Endothelial cell of umbilical vein (primary cell): ENCODE measurements at regions not wholly inside any gene's neighbourhood (a gene's known extent, or its start where the extent isn't known, plus 50 kb on each side); places are given as distances from the start of the nearest gene placed in this dataset.

Experiments used
- BruUV-seq: library from RNA; stranded (reverse); fragments of 400-500 nt; replicated peaks from 2 replicates; lab custom pipeline; 2021; lab: Mats Ljungman, UMichigan
- CTCF ChIA-PET: fragments of 300-600, 350-600 bp; sonication (Branson Sonifier 250); formaldehyde crosslinking; loops from one replicate; lab custom pipeline; 2021; ENCODE audit warnings: antibody characterized with exemption, inconsistent platforms; lab: Charles Lee
- POLR2A ChIA-PET: fragments of 300-600, 350-600 bp; sonication (Branson Sonifier 250); formaldehyde crosslinking; loops from one replicate; lab custom pipeline; 2021; ENCODE audit warnings: antibody characterized with exemption, inconsistent platforms; lab: Charles Lee
- DNase-seq: peaks from one replicate; pipeline ENCODE4 v3.0.0-alpha.2; 2011; ENCODE audit warnings: low read depth, low spot score
- FAIRE-seq: peaks from 2 replicates; lab custom pipeline; 2011; peaks lifted over from hg19 to GRCh38; lab: Jason Lieb, UNC
- H2AFZ ChIP-seq: 2 replicates; pipeline ENCODE4 v1.6.0; 2012; ENCODE audit warnings: low read depth, low read length, control low read depth, inconsistent platforms
- H3K27ac ChIP-seq: 2 replicates; pipeline ENCODE4 v1.5.1; 2011; ENCODE audit warnings: low read depth, mild to moderate bottlenecking, control low read depth, low read length, moderate library complexity; ENCODE audit not compliant: insufficient read depth
- H3K27me3 ChIP-seq, 2 experiments: 2 replicates each; pipeline versions ENCODE4 v1.6.0 to v1.6.1; 2011; ENCODE audit warnings: low read length in 2 of 2, mixed read lengths in 1 of 2; ENCODE audit not compliant: control insufficient read depth in 2 of 2, insufficient read depth in 2 of 2
- H3K36me3 ChIP-seq, 2 experiments: 2 replicates in 1 of 2; 3 replicates in 1 of 2; pipeline ENCODE4 v1.5.1; 2011; ENCODE audit warnings: low read length in 2 of 2, mild to moderate bottlenecking in 1 of 2, moderate library complexity in 1 of 2; ENCODE audit not compliant: control insufficient read depth in 2 of 2, insufficient read depth in 2 of 2; ENCODE audit errors: extremely low read depth in 1 of 2
- H3K4me1 ChIP-seq: 3 replicates; pipeline ENCODE4 v1.5.1; 2011; ENCODE audit warnings: mild to moderate bottlenecking, low read length; ENCODE audit not compliant: control insufficient read depth, insufficient read depth; ENCODE audit errors: extremely low read depth
- H3K4me2 ChIP-seq: 2 replicates; pipeline ENCODE4 v1.6.1; 2011; ENCODE audit warnings: low read length, control low read depth, mixed read lengths; ENCODE audit not compliant: insufficient read depth
- H3K4me3 ChIP-seq, 3 experiments: fragments of 200-600 bp in 1 of 3; sonication (generic), shearing (Covaris generic) in 1 of 3; replicated peaks in 1 of 3; 2 replicates each; pipeline ENCODE4 v1.5.1; 2011 to 2016; ENCODE audit warnings: control low read depth in 3 of 3, low read length in 3 of 3, mild to moderate bottlenecking in 2 of 3, inconsistent platforms in 1 of 3, low read depth in 1 of 3, moderate library complexity in 1 of 3; ENCODE audit not compliant: insufficient read depth in 1 of 3
- H3K79me2 ChIP-seq: 2 replicates; pipeline ENCODE4 v1.6.0; 2012; ENCODE audit warnings: low read length, inconsistent platforms; ENCODE audit not compliant: control insufficient read depth, insufficient read depth
- H3K9ac ChIP-seq: replicated peaks from 2 replicates; pipeline ENCODE3; 2011; ENCODE audit warnings: low read length, control low read depth; ENCODE audit not compliant: insufficient read depth; ENCODE audit errors: extremely low read depth
- H3K9me1 ChIP-seq: replicated peaks from 3 replicates; pipeline ENCODE4 v1.6.0; 2011; ENCODE audit warnings: mild to moderate bottlenecking, low read length; ENCODE audit not compliant: control insufficient read depth, insufficient read depth; ENCODE audit errors: extremely low read depth
- H3K9me3 ChIP-seq: replicated peaks from 2 replicates; pipeline ENCODE4 v1.5.1; 2012; ENCODE audit warnings: low read length, inconsistent platforms; ENCODE audit not compliant: control insufficient read depth, insufficient read depth
- H4K20me1 ChIP-seq: replicated peaks from 2 replicates; pipeline ENCODE3; 2011; ENCODE audit warnings: mild to moderate bottlenecking, low read length; ENCODE audit not compliant: control insufficient read depth, insufficient read depth; ENCODE audit errors: extremely low read depth
- CTCF ChIP-seq, 2 donors: IDR thresholded peaks; 1 replicate in 1 of 2; 2 replicates in 1 of 2; pipeline ENCODE4 v1.5.1; 2011; ENCODE audit warnings: low read length in 2 of 2, mild to moderate bottlenecking in 2 of 2, moderate library complexity in 2 of 2, control low read depth in 1 of 2, inconsistent platforms in 1 of 2, low read depth in 1 of 2; ENCODE audit not compliant: insufficient read depth in 1 of 2; ENCODE audit errors: extremely low read depth in 1 of 2
- EZH2 ChIP-seq: IDR thresholded peaks from 2 replicates; pipeline ENCODE4 v1.6.1; 2012; ENCODE audit warnings: borderline replicate concordance, low read depth, mild to moderate bottlenecking, moderate library complexity, low read length, inconsistent platforms; ENCODE audit not compliant: severe bottlenecking
- FOS ChIP-seq: IDR thresholded peaks from 2 replicates; pipeline ENCODE4 v1.6.1; 2011; ENCODE audit warnings: mild to moderate bottlenecking, low read length, moderate library complexity, borderline replicate concordance; ENCODE audit not compliant: insufficient read depth
- GATA2 ChIP-seq: IDR thresholded peaks from 2 replicates; pipeline ENCODE4 v1.7.0; 2011; ENCODE audit warnings: low read depth, mild to moderate bottlenecking, moderate library complexity, mixed read lengths, low read length; ENCODE audit not compliant: insufficient read length, insufficient read depth
- JUN ChIP-seq: IDR thresholded peaks from 2 replicates; pipeline ENCODE4 v1.6.1; 2011; ENCODE audit warnings: borderline replicate concordance, low read depth; ENCODE audit not compliant: insufficient read length, insufficient read depth
- MAX ChIP-seq: IDR thresholded peaks from 2 replicates; pipeline ENCODE4 v1.6.1; 2011; ENCODE audit not compliant: insufficient read depth, insufficient read length
- MYC ChIP-seq: IDR thresholded peaks from one replicate; pipeline ENCODE4 v1.6.1; 2011; ENCODE audit warnings: mild to moderate bottlenecking, low read depth, low read length
- POLR2A ChIP-seq: IDR thresholded peaks from 2 replicates; pipeline ENCODE4 v1.6.1; 2012; ENCODE audit warnings: low read depth, mild to moderate bottlenecking, control low read depth, low read length
- POLR2AphosphoS5 ChIP-seq: IDR thresholded peaks from 2 replicates; pipeline ENCODE4 v1.6.1; 2012; ENCODE audit warnings: low read depth, mild to moderate bottlenecking, control low read depth, low read length, moderate library complexity; ENCODE audit not compliant: insufficient read depth
- dilution Hi-C: fragments of 300-500 bp; cut with MboI; formaldehyde crosslinking; loops from one replicate; pipeline ENCODE4 v1.15.0; 2019; ENCODE audit warnings: low sequenced_read_pairs; ENCODE audit not compliant: extremely low pct_ligation_motif_present
- intact Hi-C: fragments of 100-400 bp; cut with micrococcal nuclease; formaldehyde crosslinking; loops from one replicate; pipeline ENCODE4 v1.10.0; 2022

DNA sequence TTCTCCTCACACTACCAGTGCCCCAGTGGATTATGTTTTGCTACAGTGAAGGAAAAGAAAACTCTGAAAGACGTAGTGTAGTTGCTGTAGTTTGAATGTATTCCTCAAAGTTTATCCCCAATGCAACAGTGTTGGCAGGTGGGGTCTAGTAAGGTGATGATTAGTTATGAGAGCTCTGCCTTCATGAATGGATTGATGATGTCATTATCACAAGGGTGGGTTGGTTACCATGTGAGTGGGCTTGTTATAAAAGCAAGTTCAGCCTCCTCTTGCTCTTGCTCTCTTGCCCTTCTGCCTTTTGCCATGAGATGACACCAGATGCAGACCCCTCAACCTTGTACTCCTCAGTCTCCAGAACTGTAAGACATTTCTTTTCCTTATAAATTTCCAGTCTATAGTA lies 244.7 kb upstream of the RSPO3 start:
- ChIA-PET CTCF (interaction anchor here (1.5 kb wide), 1 partner anchor 23 kb away, joined by 4 read pairs; no protein-coding TSS in a partner anchor), POLR2A (no interaction called here)
- H2AFZ ChIP-seq = no peak overlapping the region
- no peaks in the 10 kb centered on the region for H4K20me1 ChIP-seq
- DNase-seq (no peak), FAIRE-seq (no peak)
- no peaks in the 10 kb centered on the region for H3K9me3 ChIP-seq
- H3K36me3 ChIP-seq = no peaks in the 10 kb centered on the region
- H3K27me3 ChIP-seq = no peaks in the 10 kb centered on the region
- no peaks in the 10 kb centered on the region for H3K9me1 ChIP-seq
- no peaks in the 10 kb centered on the region for H3K79me2 ChIP-seq
- H3K4me2 ChIP-seq = no peak overlapping the region
- intact Hi-C loops (loop anchor here (2.0 to 5.0 kb wide), 2 partner anchors 15 to 44 kb away; no protein-coding TSS in a partner anchor), dilution Hi-C loops (no loop called here)
- H3K4me3 ChIP-seq = no peak overlapping the region
- TF ChIP-seq POLR2AphosphoS5 (no peak), JUN (no peak), EZH2 (no peak), CTCF (IDR thresholded peaks at IDR 0.05; ENCODE audit: extremely low read depth in 1 of 2, insufficient read depth in 1 of 2, low read depth in 1 of 2, low read length in 2 of 2) (no peak), FOS (no peak), MAX (no peak), POLR2A (no peak), GATA2 (no peak), MYC (no peak)
- BruUV-seq = no TSS peak
- peaks cover 18% of the 10 kb centered on the region for H3K4me1 ChIP-seq
- H3K9ac ChIP-seq = no peak overlapping the region
- H3K27ac ChIP-seq = no peak overlapping the region
